GM21390 (cell line): ENCODE measurements at regions not wholly inside any gene's neighbourhood (a gene's known extent, or its start where the extent isn't known, plus 50 kb on each side); places are given as distances from the start of the nearest gene placed in this dataset.

Source experiments
- ATAC-seq: cut with Tn5 transposase; IDR thresholded peaks from one replicate; pipeline ENCODE4 v1.9.1; 2021; ENCODE audit not compliant: unreplicated experiment

GRCh38 chr6:82072751-82073150 lies 174.8 kb downstream of the IBTK start:
- ATAC-seq: no peak

DNA sequence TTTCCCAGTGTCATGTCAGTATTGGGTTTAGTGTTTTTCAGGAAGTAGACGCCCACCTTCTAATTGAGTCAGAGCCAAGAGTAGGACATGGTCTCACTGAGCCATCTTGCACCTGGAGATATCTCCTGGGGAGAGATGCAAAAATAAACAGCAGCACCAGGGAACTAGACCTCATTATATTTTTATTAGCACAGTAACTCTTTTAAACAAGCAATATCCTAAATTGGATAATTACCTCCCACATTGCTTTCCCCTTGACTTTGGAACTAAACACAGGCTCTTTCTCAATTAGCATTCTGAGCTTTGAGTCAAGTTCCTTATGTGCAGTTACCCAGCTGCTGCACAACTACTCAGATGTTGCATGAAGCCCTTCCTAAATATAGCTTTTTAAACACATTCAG lies 175.4 kb downstream of the IBTK start:
- no peak for ATAC-seq

- ATAC-seq: no peak
These were observed 178.8 kb downstream of the IBTK start for GRCh38 chr6:82068721-82069120.

- ATAC-seq: peak; percentile 99
These were observed 180.5 kb downstream of the IBTK start for GRCh38 chr6:82066991-82067411.

GRCh38 chr6:82066196-82066595 lies 181.3 kb downstream of the IBTK start:
- ATAC-seq: no peak

- no peak for ATAC-seq
These were observed 184.0 kb downstream of the IBTK start for GRCh38 chr6:82063574-82063973.

DNA sequence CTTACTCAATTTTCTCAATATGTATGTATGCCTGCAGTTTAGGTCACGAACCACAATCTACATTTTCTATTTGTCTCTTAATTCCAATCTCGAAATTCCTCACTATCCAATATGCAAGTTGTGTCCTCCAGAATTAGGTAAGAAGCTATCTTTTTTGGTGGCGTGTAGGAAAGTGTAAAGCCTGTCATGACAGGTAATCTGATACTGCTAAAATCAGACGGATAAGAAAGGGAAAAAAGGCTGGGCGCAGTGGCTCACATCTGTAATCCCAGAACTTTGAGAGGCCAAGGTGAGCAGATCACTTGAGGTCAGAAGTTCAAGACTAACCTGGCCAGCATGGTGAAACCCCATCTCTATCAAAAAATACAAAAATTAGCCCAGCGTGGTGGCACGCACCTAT lies 185.3 kb downstream of the IBTK start:
- no peak for ATAC-seq

DNA sequence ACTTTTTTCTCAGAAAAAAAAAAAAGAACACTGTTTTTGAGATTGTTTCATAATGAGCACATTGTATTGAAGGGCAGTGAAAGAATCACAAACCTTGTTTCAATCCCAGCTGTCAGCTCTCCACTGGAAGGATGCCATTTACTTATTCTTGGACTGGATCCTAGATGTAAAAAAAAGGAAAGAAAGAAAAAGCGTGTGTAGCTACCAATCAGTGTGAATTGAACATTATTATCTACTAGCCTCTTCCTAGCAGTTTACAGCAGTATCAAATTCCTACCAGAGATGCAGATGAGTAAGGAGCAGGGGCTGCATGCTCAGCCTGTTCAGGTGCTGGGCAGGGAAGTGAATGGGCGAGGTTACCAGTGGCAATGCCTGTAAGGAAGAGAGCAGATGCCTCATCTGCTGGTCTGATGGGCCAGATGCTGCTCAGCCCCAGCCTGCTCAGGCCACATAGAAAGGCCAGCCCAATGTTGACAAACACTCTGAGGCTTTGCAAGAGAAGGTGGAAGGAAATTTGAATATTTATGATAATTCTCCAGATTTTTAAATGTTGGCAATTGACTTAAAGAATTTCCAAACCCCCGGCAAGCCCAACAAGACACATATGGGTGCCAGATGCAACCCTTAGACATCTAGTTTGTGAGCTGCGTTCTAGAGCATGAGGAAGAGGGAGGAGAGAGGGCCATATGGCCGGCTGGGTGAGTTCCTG lies 189.5 kb downstream of the IBTK start:
- no peak for ATAC-seq

DNA sequence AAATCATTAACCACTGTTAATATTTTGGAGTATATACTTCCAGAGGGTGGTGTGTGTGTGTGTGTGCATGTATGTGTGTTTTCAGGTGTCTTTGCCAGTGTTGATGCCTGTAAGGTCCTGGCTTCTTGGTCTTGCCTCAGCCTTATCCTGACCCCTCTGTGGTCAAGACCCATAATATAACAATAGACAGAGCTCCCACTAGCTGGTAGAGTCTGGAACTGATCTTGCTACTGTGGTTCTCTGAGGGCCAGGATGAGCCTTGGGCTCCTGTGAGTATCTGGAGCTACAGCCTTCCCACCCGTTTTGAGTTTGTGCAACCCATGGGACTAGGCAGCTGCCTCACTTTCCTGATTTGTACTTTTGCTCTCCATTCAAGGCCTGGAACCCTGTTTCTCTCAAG lies 191.0 kb downstream of the IBTK start:
- no peak for ATAC-seq

- ATAC-seq: no peak
These were observed 201.4 kb downstream of the IBTK start for GRCh38 chr6:82045965-82046756.

- ATAC-seq: peak; percentile 87
These were observed 206.9 kb downstream of the IBTK start for GRCh38 chr6:82040405-82041221.

GRCh38 chr6:82038631-82039030 lies 208.9 kb downstream of the IBTK start:
- no peak for ATAC-seq

DNA sequence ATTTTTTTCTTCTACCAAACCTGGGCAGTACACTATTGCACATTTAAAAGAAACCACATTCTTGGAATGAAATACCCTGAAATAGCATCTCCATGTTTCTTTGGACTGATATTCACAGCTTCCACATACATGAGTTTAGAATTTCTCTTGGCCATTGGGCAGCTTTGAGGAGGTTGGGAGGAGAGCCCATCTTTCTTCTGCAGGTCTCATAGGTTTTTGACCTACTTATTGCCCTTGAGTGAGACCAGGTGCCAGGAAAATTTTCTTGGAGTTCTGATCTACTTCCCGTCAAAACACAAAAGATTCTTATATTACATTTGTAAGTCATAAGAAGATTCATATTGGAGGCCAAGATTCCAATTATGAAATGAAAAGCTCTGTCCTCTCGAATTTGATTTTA lies 212.0 kb downstream of the IBTK start:
- no peak for ATAC-seq

- no peak for ATAC-seq
These were observed 213.8 kb downstream of the IBTK start for GRCh38 chr6:82033631-82034211.

DNA sequence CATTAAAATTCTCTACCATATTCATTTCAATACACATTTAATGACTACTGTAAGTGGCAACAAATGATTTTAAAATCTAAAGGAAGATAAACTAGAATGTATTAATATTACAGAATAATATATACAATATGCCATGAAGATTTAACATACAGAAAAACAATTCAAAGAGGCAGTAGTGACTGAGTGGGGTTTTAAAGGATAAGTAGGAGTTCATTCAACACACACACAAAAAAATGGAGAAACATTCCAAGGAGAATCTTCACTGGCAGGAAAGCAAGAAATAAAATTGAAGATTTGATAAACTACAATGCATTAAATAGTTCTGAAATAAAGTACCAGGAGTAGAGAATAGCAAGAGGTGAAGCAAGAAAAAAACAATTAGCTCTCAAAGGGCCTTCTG lies 215.1 kb downstream of the IBTK start:
- no peak for ATAC-seq

DNA sequence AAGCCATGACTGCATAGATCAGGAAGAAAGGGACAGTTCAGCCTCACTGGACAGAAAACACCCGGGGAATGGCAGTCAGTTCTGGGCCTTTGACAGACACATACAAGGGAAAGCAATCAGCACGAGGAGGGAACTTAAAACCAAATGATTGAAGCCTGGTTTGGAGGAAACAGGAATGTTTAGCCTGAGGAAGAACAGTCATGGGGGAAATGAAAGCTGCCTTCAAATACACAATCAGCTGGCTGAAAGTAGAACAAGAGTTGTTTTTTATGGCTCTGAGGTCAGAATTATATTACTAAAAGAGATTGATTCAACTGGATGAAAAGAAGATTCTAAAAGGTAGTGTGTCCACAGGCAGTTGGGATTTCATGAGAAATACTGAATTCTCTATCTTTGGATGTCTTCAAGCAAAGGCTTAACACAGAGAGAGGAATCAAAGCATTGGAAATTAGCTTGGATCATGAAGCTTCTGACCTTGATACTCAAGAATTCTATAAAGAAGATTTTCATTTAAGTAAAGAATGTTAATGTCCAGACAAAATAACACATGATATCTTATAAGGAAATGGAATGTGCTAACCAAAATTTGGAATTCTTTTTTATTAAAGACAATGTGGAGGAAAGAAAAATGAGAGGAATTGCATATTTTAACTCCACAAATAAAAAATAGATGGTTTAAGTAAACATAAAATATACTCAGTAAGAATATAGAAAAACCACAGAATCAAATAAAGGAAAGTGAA lies 216.6 kb downstream of the IBTK start:
- no peak for ATAC-seq

DNA sequence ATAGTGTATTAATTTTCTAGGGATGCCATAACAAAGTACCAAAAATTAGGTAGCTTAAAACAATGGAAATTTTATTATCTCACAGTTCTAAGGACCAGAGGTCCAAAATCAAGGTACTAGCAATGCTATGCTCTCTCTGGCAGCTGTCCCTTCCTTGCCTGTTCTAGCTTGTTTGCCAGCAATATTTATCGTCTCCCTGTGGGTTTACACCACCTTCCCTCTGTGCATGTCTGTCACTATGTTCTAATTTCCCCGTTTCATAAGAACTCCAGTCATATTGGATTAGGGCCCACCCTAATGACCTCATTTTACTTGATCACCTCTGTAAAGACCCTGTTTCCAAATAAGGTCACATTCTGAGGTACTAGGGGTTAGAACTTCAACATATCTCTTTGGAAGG lies 217.2 kb downstream of the IBTK start:
- ATAC-seq: no peak

- ATAC-seq: no peak
These were observed 222.3 kb downstream of the IBTK start for GRCh38 chr6:82025271-82025670.

DNA sequence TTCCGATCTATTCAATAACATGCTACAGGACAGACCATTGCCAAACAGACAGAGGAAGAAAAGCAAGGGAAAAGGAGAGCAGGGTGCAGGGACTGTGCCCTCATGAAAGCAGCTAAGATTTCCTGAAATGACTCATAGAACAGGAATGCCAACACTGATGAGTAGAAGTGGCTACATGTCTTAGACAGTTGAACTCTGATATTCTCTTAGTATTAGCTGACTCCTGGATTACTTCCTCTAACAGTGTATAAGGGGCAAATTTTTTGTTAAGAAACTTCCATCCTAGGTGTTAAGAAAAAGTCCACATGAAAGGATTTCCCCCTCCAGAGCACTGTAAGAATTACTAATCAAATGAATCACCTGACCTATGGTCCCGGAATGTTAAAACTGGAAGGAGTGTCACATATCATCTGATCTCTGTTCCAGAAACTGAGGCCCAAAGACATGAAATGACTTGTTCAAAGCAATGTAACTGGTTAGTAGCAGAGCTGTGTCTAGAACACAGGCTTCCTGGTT lies 224.9 kb downstream of the IBTK start:
- no peak for ATAC-seq

- ATAC-seq: no peak
These were observed 229.8 kb downstream of the IBTK start for GRCh38 chr6:82017773-82018172.
